WERI-Rb-1 (cell line): ENCODE measurements at regions not wholly inside any gene's neighbourhood (a gene's known extent, or its start where the extent isn't known, plus 50 kb on each side); places are given as distances from the start of the nearest gene placed in this dataset.

Experiments used
- DNase-seq: peaks from one replicate; pipeline ENCODE4 v3.0.0-alpha.2; 2020
- H3K27ac ChIP-seq: fragments of 250-450 bp; sonication (Bioruptor Pico); 2 replicates; pipeline ENCODE4 v1.5.1; 2020; ENCODE audit warnings: mild to moderate bottlenecking, moderate library complexity
- H3K27me3 ChIP-seq: fragments of 250-450 bp; sonication (Bioruptor Pico); 2 replicates; pipeline ENCODE4 v1.5.1; 2021; ENCODE audit warnings: mild to moderate bottlenecking, low read depth, moderate library complexity; ENCODE audit not compliant: insufficient read depth, severe bottlenecking
- H3K36me3 ChIP-seq: fragments of 250-450 bp; sonication (Bioruptor Pico); 2 replicates; pipeline ENCODE4 v1.5.1; 2020; ENCODE audit warnings: mild to moderate bottlenecking, moderate library complexity
- H3K4me3 ChIP-seq: 2 replicates; pipeline ENCODE4 v1.5.1; 2011; ENCODE audit warnings: low read depth, mild to moderate bottlenecking, control low read depth, low read length
- H3K9me3 ChIP-seq: fragments of 250-450 bp; sonication (Bioruptor Pico); 2 replicates; pipeline ENCODE4 v1.5.1; 2021; ENCODE audit warnings: mild to moderate bottlenecking, moderate library complexity; ENCODE audit not compliant: severe bottlenecking
- CTCF ChIP-seq: IDR thresholded peaks from 2 replicates; pipeline ENCODE4 v1.5.1; 2011; ENCODE audit warnings: low read depth, mild to moderate bottlenecking, control low read depth, inconsistent platforms, low read length

GRCh38 chr18:47461977-47462376 lies 210.5 kb upstream of the SKOR2 start:
- no peak for TF ChIP-seq CTCF
- H3K27me3 ChIP-seq, result no peaks in the 10 kb centered on the region

GRCh38 chr18:47461406-47461948 lies 210.0 kb upstream of the SKOR2 start:
- Histone ChIP-seq H3K27ac (no peak overlapping the region), H3K36me3 (no peaks in the 10 kb centered on the region), H3K9me3 (no peaks in the 10 kb centered on the region), H3K27me3 (no peaks in the 10 kb centered on the region), H3K4me3 (no peak overlapping the region)
- no peak for TF ChIP-seq CTCF
- DNase-seq, result peak; percentile 12

More at GRCh38 chr18:47461977-47462376, 210.5 kb upstream of the SKOR2 start:
- Histone ChIP-seq H3K4me3 (no peak overlapping the region), H3K36me3 (no peaks in the 10 kb centered on the region), H3K27ac (no peak overlapping the region), H3K9me3 (no peaks in the 10 kb centered on the region)
- DNase-seq, result no peak

GRCh38 chr18:47458483-47458882 lies 207.0 kb upstream of the SKOR2 start:
- no peaks in the 10 kb centered on the region for H3K27me3 ChIP-seq
- H3K27ac ChIP-seq, result no peak overlapping the region
- no peaks in the 10 kb centered on the region for H3K9me3 ChIP-seq
- no peak for TF ChIP-seq CTCF
- H3K36me3 ChIP-seq, result no peaks in the 10 kb centered on the region
- DNase-seq, result no peak
- no peak overlapping the region for H3K4me3 ChIP-seq

- H3K36me3 ChIP-seq, result no peaks in the 10 kb centered on the region
- no peaks in the 10 kb centered on the region for H3K27me3 ChIP-seq
- H3K9me3 ChIP-seq, result no peaks in the 10 kb centered on the region
- H3K27ac ChIP-seq, result no peak overlapping the region
- H3K4me3 ChIP-seq, result no peak overlapping the region
- TF ChIP-seq CTCF, result no peak
- no peak for DNase-seq
Measured at GRCh38 chr18:47457614-47458013, 206.2 kb upstream of the SKOR2 start.

DNA sequence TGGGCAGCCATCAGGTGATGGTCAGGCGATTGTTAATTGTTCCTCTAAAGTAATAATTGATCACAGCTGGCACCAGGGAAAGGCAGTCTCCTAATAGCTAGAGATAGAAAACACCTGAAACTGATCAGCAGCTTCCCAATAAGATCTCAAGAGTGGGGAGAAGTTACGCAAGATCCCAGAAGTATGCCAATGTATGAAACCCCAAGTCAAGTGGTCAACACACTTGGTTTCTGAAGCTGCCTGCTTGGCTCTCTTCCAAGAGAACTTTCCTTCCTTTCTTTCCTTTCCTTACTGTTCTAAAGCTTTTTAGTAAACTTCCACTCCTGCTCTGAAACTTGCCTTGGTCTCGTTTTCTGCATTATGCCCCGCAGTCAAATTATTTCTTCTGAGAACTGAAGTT lies 201.6 kb upstream of the SKOR2 start:
- no peaks in the 10 kb centered on the region for H3K36me3 ChIP-seq
- no peak overlapping the region for H3K27ac ChIP-seq
- no peaks in the 10 kb centered on the region for H3K9me3 ChIP-seq
- no peak for DNase-seq
- H3K27me3 ChIP-seq, result no peaks in the 10 kb centered on the region
- TF ChIP-seq CTCF, result no peak
- no peak overlapping the region for H3K4me3 ChIP-seq

- Histone ChIP-seq H3K27ac (no peak overlapping the region), H3K27me3 (no peaks in the 10 kb centered on the region), H3K9me3 (peaks cover 11% of the 10 kb centered on the region), H3K4me3 (no peak overlapping the region), H3K36me3 (no peaks in the 10 kb centered on the region)
- no peak for DNase-seq
- no peak for TF ChIP-seq CTCF
Measured at GRCh38 chr18:47448956-47449355, 197.5 kb upstream of the SKOR2 start.
